T-helper 17 cell (primary cell): ENCODE measurements at regions not wholly inside any gene's neighbourhood (a gene's known extent, or its start where the extent isn't known, plus 50 kb on each side); places are given as distances from the start of the nearest gene placed in this dataset.
A peak's percentile ranks its signal among the peaks of the same experiment; 100 is the strongest.

ENCODE experiments used
- ATAC-seq: fragments of 150-1000 bp; cut with Tn5 transposase; 2 replicates; pipeline ENCODE4 v1.10.0; 2021; ENCODE audit warnings: mild to moderate bottlenecking, moderate library complexity
- DNase-seq, 3 donors: peaks; one replicate each; pipeline versions ENCODE4 v3.0.0 to v3.0.0-alpha.2; 2020 to 2021
- H3K9me3 ChIP-seq: one replicate; pipeline ENCODE4 v1.7.0; 2013; ENCODE audit warnings: low read length, mild to moderate bottlenecking; ENCODE audit not compliant: control insufficient read depth, poor library complexity, severe bottlenecking
- H3K27ac Mint-ChIP-seq: one replicate; pipeline ENCODE4 v1.8.0; 2022; ENCODE audit warnings: mild to moderate bottlenecking, moderate library complexity, mixed read lengths
- H3K27me3 Mint-ChIP-seq: one replicate; pipeline ENCODE4 v1.8.0; 2022; ENCODE audit warnings: mixed read lengths
- H3K36me3 Mint-ChIP-seq: one replicate; pipeline ENCODE4 v1.8.0; 2022; ENCODE audit warnings: low read depth, mixed read lengths
- H3K4me1 Mint-ChIP-seq: one replicate; pipeline ENCODE4 v1.8.0; 2022; ENCODE audit warnings: mild to moderate bottlenecking, mixed read lengths
- H3K4me3 Mint-ChIP-seq: one replicate; pipeline ENCODE4 v1.8.0; 2022; ENCODE audit warnings: mild to moderate bottlenecking, moderate library complexity, mixed read lengths

DNA sequence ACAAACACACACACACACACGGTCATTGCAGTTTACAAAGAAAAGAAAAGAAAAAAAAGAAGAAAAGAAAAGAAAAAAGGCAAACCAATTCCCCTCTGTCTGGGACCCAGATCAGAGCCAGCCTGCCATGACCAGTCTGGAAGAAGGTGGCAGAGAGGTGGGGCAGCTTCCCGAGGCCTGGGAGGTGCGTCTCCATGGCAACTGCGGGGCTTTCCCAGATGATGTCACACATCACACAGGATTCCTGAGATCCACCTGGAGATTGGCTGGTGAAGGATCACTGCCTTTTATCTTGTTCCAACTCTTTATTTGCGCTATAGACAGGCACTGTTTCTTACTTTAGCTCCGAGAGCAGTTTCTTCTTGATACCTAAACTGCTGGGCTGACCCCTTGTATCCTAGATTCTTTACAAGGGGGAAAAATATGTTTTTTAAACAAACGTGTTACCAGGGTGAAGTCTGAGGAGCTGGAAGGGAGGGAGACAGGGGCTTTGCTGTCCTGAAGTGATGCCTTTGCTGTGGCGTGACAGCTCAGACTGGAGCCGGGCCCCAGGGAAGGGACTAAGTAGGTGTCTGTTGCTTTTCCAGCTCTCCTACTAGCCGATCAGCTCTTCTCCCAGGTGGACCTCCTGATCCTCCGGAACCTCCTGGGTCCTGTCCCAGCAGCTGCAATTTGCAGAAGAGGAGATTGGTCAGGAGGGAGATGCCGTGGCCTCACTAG is 298.5 kb downstream of the KLF6 start:
- H3K36me3 Mint-ChIP-seq, result no peaks in the 10 kb centered on the region
- H3K27ac Mint-ChIP-seq, result no peak overlapping the region
- peaks cover 7% of the 10 kb centered on the region for H3K27me3 Mint-ChIP-seq
- H3K4me3 Mint-ChIP-seq, result no peak overlapping the region
- peaks cover 17% of the 10 kb centered on the region for H3K4me1 Mint-ChIP-seq
- H3K9me3 ChIP-seq, result no peaks in the 10 kb centered on the region
- no peak for ATAC-seq
- no peak for DNase-seq

DNA sequence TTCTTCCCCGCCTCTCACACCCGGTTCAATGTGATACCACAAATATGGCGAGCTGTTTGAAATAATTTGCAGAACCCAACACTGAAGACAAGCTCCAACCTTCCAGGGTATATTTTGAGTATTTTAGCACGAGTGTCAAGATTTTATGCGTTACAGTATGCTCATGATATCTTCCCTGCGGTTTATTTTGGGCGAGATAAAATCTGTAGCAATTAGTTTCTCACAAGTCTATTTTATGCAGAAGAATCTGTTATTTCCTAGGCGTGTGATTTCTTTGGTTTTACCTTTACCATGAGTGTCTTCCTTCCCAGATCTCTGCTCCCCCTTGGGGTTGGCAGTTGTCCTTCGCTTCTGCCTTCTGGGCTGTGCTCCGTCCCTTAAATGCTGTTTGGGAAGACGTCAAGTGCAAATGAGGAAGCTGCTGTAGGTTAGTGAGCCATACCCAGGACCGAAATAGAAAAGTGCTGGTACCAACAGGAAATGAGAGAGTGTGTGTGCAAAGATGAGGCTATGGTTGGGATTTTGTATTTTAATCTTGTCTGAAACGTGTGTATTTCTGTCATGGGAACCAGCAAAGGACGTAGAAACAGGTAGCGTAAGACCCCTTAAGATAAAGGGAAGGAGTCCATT is 299.8 kb downstream of the KLF6 start:
- H3K4me3 Mint-ChIP-seq, result peak overlapping the region; percentile 76
- DNase-seq, result no peak
- peak overlapping the region; percentile 76 for H3K27ac Mint-ChIP-seq
- peak; percentile 69 for ATAC-seq
- peaks cover 10% of the 10 kb centered on the region for H3K27me3 Mint-ChIP-seq
- H3K36me3 Mint-ChIP-seq, result no peaks in the 10 kb centered on the region
- H3K9me3 ChIP-seq, result no peaks in the 10 kb centered on the region
- peaks cover 17% of the 10 kb centered on the region for H3K4me1 Mint-ChIP-seq

DNA sequence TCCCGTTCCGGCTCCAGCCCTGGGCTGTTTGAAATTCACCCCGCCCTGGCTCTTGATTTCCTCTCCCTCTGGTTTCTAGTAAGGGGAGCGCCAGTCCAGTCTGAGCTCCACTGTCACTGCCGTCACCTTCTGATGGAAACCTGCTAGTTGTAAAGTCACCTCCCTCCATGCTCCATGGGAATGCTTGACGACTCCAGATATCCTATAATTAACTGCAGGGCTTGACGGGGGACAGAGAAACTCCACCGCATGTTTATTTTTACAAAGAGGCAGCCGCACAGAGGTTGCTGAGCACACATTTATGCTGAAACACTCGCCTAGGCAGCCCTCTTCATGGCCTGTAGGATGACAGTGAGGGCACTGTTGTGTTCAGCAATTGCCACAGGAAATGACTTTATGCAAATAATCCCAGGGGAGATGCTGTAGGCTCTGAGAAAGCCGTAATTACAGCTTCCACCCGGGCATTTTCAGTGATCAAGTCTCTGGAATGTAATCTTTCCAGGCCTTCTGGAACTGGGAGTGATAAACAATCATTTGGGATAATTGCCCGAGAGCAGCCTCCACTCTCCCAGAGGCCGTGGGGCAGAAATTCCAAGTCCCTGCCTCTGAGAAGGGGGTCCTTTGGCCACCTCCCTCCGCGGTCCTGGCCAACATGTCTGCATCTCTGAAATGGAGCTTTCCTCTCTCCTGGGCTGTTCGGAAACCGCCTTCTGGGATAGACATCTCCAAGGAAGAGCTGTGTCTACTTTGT is 300.5 kb downstream of the KLF6 start:
- peaks cover 17% of the 10 kb centered on the region for H3K4me1 Mint-ChIP-seq
- ATAC-seq (peak; percentile 67), DNase-seq (no peak)
- H3K27me3 Mint-ChIP-seq, result peaks cover 10% of the 10 kb centered on the region
- no peaks in the 10 kb centered on the region for H3K9me3 ChIP-seq
- peak overlapping the region; percentile 76 for H3K27ac Mint-ChIP-seq
- H3K4me3 Mint-ChIP-seq, result peak overlapping the region; percentile 76
- H3K36me3 Mint-ChIP-seq, result no peaks in the 10 kb centered on the region

DNA sequence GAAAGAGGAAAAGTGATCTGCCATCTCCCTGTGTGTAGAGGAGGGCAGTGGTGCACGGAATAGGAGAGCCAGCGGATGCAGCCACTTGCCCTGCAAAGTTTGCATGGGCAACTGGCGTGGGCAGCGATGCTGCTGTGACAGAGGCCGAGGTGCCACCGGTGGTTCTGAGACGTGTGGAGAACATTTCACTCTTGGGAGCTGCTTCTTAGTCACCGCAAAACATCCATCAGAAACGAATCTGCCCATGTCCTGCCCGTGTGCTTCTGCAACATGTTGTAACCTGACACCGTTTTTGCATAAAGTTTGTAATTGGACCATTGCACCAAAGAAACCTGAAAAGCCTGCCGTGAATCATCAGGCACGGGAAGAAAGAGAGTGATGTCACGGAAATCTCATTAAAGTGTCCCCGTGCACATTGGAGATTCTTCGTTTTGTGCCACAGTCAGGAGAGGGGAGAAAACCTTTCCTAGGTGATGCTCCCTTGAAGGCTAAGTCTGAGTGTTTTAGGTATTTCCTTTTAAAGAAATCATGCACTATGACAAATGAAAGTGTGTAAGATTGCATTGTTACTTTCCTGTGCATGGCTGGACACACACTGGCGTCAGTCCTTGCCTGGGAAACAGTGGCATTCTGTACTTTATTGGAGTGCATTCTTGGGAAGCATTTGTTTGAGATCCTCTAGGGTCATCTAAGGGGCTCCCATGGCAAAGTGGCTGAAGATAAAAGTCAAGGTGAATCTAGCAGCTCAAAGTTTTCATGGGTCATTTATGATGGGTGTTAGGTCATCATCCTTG is 302.6 kb downstream of the KLF6 start:
- ATAC-seq (peak; percentile 27), DNase-seq (no peak)
- Mint-ChIP-seq H3K27ac (no peak overlapping the region), H3K27me3 (peaks cover 10% of the 10 kb centered on the region), H3K4me3 (no peak overlapping the region), H3K4me1 (peaks cover 21% of the 10 kb centered on the region), H3K36me3 (no peaks in the 10 kb centered on the region)
- no peaks in the 10 kb centered on the region for H3K9me3 ChIP-seq

DNA sequence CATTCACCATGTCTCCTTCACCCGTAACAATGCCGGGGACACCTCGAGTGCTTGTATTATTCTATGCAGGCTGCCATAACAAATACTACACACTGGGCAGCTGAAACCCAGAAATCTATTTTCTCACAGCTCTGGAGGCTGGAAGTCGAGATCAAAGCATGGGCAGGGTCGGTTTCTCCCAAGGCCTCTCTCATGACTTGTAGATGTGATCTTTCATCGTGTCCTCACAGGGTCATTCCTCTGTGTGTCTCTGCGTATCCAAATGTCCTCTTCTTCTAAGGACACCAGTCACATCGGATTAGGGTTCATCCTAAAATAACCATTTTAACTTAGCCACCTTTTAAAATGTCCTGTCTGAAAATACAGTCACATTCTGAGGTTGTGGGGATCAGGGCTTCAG is 303.5 kb downstream of the KLF6 start:
- Mint-ChIP-seq H3K36me3 (no peaks in the 10 kb centered on the region), H3K4me3 (no peak overlapping the region), H3K27ac (no peak overlapping the region), H3K4me1 (peaks cover 26% of the 10 kb centered on the region), H3K27me3 (peaks cover 10% of the 10 kb centered on the region)
- ATAC-seq (no peak), DNase-seq (no peak)
- H3K9me3 ChIP-seq, result no peaks in the 10 kb centered on the region

DNA sequence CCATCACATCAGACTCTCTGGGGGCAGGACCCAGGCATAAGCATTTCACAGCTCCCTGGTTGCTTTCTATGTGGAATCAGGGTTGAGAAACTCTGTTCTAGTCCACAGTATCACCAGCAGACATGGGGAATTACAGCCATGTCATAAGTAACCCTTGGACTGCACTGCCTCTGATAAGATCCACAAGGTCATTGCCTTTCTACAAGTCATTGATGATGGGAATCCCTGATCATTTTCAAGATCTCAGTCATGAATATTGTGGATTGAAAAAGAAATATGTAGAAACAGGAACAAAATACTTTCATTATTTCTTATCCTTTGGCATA is 304.1 kb downstream of the KLF6 start:
- ATAC-seq (no peak), DNase-seq (no peak)
- peaks cover 26% of the 10 kb centered on the region for H3K4me1 Mint-ChIP-seq
- no peak overlapping the region for H3K27ac Mint-ChIP-seq
- no peaks in the 10 kb centered on the region for H3K36me3 Mint-ChIP-seq
- H3K9me3 ChIP-seq, result no peaks in the 10 kb centered on the region
- no peak overlapping the region for H3K4me3 Mint-ChIP-seq
- H3K27me3 Mint-ChIP-seq, result peaks cover 10% of the 10 kb centered on the region

DNA sequence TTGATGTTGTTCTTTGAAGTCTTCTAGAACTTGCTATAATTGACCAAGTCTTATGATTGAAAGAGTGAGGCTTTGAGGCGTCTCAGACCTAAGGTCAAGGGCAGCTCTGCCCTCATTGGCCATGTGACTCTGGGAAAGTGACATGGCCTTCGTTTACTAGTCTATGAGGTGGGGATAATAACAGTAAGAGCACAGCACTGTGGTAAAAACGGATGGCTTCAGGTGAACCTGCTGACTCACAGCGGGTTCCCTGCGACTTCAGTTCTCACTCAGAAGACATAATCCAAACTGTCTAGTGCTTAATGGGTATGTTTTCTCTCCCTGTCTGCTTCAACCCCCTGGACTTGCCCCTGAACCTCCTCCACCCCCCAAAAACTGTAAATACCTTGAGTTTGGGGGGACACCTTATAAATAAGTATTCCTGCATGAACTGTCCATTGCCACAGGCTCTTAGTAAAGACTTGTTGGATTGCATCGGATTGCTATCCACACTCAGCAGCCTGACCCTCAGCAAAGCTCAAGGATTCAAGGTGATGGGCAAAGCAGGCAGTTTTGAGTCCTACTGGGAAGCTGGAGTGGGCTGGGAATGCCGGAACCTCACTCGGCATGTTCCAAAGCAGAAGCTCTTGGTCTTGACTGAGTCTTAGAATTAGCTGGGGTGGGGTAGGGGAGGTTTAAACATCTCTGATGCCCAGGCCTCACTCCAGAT is 304.6 kb downstream of the KLF6 start:
- no peaks in the 10 kb centered on the region for H3K9me3 ChIP-seq
- Mint-ChIP-seq H3K36me3 (no peaks in the 10 kb centered on the region), H3K27ac (no peak overlapping the region), H3K27me3 (peaks cover 10% of the 10 kb centered on the region), H3K4me1 (peaks cover 23% of the 10 kb centered on the region), H3K4me3 (no peak overlapping the region)
- no peak for ATAC-seq
- no peak for DNase-seq

DNA sequence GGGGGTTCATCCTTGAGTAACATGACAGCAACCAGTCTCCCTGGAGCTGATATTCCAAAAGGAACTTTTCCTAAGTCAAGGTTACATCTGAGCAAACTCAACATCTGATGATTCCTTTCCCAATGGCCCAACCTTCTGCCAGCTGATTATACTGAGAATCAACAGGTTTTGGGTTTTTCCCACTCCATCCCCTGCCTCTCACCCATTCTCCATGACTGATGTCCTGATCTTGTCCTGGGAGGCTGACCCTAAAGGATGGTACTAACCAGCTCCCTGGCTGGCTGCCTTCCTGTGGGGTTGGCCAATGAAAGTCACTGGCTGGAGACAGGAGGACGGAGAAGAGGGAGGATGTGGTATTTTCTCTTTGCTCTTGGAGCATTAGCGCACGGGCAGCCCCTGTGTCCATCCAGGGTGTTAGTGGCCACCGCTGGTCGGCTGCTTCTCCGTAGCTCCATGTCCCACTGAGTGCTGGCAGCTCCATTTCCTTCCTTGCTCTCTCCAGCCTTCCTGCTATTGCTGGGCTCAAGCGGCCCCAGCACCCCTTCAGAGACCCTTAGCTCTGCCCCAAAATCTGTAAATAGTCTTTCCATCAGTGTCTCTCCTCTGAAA is 306.2 kb upstream of the PITRM1 start:
- H3K9me3 ChIP-seq, result no peaks in the 10 kb centered on the region
- peaks cover 10% of the 10 kb centered on the region for H3K27me3 Mint-ChIP-seq
- DNase-seq (no peak), ATAC-seq (no peak)
- H3K27ac Mint-ChIP-seq, result no peak overlapping the region
- H3K4me1 Mint-ChIP-seq, result peaks cover 15% of the 10 kb centered on the region
- H3K4me3 Mint-ChIP-seq, result no peak overlapping the region
- no peaks in the 10 kb centered on the region for H3K36me3 Mint-ChIP-seq

DNA sequence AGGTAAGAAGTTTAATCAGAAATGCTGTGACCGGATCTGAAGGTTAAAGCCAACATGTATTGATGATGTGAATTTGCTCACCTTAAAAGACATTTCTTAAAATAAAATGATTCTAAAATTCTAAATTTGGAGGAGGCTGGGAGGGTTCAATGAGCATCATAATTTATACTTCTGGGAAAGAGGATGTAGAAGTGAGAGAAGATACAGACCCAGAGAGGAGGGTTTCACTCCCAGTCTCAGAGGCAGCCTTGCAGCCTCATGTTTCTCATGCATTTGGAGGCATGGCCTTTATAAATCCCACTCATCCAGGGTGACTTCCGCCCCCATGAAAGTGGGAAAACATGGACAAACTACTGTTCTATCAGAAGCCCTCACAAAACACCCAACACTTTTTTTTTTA is 305.6 kb upstream of the PITRM1 start:
- no peak for DNase-seq
- Mint-ChIP-seq H3K36me3 (no peaks in the 10 kb centered on the region), H3K27ac (no peak overlapping the region), H3K27me3 (peaks cover 10% of the 10 kb centered on the region), H3K4me1 (peaks cover 17% of the 10 kb centered on the region), H3K4me3 (no peak overlapping the region)
- ATAC-seq, result no peak
- H3K9me3 ChIP-seq, result no peaks in the 10 kb centered on the region

DNA sequence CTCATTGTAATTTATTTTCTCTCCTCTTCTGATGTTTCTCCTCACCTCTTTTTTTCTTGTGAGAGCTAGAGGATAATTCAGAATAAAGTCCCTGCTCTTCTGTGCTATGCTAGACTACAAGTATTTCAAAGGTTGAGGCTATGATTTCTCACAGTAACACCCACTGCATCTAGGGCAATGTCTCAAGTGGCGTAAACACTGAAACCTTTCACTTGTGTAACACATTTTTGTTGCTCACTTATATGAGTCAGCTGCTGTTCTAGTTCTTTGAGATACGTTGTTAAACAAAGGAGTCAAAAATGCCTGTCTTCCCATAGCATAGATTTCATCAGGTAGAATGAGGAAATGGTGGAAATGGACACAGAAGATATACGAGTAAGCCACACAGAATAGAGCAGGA is 305.1 kb upstream of the PITRM1 start:
- no peaks in the 10 kb centered on the region for H3K36me3 Mint-ChIP-seq
- no peaks in the 10 kb centered on the region for H3K9me3 ChIP-seq
- no peak overlapping the region for H3K27ac Mint-ChIP-seq
- peaks cover 10% of the 10 kb centered on the region for H3K27me3 Mint-ChIP-seq
- no peak overlapping the region for H3K4me3 Mint-ChIP-seq
- no peak for ATAC-seq
- DNase-seq, result no peak
- peaks cover 19% of the 10 kb centered on the region for H3K4me1 Mint-ChIP-seq

DNA sequence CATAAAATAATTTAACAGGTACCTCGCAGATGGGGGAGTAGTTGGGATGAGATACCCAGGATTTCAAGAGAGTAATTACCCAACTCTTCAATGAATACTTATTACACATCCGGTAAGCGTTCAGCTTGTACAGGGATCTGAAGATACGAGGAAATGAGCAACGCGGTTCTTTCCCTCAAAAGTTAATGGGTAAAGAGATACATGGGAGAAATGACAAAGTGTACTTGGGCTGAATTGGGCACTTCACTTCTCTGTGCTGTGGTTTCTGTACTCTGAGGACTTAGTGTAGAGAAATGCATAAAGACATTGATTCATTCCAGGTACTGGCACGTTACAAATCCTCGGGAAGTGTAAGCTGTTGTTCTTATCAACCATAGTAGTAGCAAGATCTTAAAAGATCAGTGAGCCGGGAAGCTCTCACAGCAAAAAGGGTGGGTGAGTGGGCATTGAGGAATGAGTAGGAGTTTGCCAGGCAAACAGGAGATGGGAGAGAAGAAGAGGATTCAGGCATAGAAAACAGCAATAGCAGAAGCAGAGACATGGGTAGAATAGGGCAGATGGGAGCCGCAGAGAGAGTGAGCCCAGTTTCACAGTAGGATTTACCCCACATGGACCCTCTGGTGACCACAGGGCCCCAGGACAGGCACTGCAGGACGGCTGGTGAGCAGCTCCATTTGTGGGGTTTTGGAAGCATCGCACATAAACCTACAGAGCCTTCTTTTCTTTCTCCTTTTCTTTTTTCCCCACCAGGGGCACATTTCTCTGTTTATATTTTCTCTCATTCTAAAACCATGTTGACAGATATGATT is 304.3 kb upstream of the PITRM1 start:
- H3K27ac Mint-ChIP-seq, result no peak overlapping the region

DNA sequence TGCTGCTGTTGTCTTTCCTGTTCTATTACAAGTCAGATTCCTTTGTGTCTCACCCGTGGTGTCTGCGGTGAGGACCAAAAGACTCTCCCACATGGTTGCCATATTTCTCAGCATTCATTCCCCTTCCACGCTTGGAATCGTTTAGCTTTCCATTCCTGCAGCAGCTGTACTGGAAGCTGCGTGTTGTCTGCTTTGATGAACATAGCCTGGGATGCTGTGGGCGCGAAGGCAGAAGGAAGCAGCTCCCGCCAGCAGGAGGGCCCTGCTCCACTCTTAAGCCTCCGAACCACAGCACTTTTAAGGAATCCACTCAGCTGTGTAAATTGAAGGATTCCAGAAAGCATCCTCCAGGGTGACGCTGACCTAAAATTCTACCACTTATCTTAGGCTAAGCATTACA is 303.6 kb upstream of the PITRM1 start:
- Mint-ChIP-seq H3K27ac (no peak overlapping the region), H3K4me1 (peaks cover 23% of the 10 kb centered on the region), H3K36me3 (no peaks in the 10 kb centered on the region), H3K4me3 (no peak overlapping the region), H3K27me3 (no peaks in the 10 kb centered on the region)
- DNase-seq (no peak), ATAC-seq (no peak)
- no peaks in the 10 kb centered on the region for H3K9me3 ChIP-seq

More for the DNA sequence above, 304.3 kb upstream of the PITRM1 start:
- no peaks in the 10 kb centered on the region for H3K9me3 ChIP-seq
- Mint-ChIP-seq H3K4me3 (no peak overlapping the region), H3K4me1 (peaks cover 22% of the 10 kb centered on the region), H3K36me3 (no peaks in the 10 kb centered on the region), H3K27me3 (peaks cover 6% of the 10 kb centered on the region)
- DNase-seq (no peak), ATAC-seq (no peak)
